Panc1 (cell line): ENCODE measurements at regions not wholly inside any gene's neighbourhood (a gene's known extent, or its start where the extent isn't known, plus 50 kb on each side); places are given as distances from the start of the nearest gene placed in this dataset.

ENCODE experiments used
- POLR2AphosphoS5 ChIP-seq: IDR thresholded peaks from 2 replicates; pipeline ENCODE4 v1.6.1; 2012; ENCODE audit warnings: mild to moderate bottlenecking, low read depth, low read length, moderate library complexity
- SIN3A ChIP-seq: IDR thresholded peaks from 2 replicates; pipeline ENCODE4 v1.6.1; 2012; ENCODE audit warnings: low read depth, mild to moderate bottlenecking, low read length, moderate library complexity, borderline replicate concordance; ENCODE audit not compliant: insufficient read depth
- TCF7L2 ChIP-seq: IDR thresholded peaks from 2 replicates; pipeline ENCODE4 v1.6.1; 2011; ENCODE audit warnings: mild to moderate bottlenecking, low read depth, low read length, inconsistent platforms
- TF ChIP-seq, protein P1 (sequence below): fragments of 450-650 bp; IDR thresholded peaks from 2 replicates; pipeline ENCODE4 v1.5.1; 2017; ENCODE audit warnings: mild to moderate bottlenecking
- TF ChIP-seq, protein P2 (sequence below), 2 experiments: IDR thresholded peaks; 2 replicates each; pipeline ENCODE4 v1.6.1; 2011 to 2012; ENCODE audit warnings: low read depth in 2 of 2, control low read depth in 1 of 2, low read length in 1 of 2, mild to moderate bottlenecking in 1 of 2, moderate library complexity in 1 of 2; ENCODE audit not compliant: insufficient read depth in 1 of 2

DNA sequence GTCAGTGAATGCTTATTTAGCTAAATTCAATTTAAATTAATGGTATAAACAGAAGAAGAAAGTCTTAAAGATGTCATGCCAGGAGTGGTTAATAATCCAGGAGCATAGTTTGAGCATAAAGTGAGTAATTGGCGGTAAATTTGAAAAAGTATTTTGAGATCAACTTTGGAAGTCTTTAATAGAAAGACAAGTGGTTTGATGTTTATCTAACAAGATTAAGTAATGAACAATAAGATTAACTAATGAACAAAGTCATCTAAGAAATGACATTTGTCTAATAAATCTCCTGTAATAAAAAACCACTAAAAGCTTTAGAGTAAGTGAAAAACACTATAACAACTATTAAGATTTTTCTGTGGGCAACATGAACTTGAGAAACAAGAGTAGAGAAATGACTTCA is 112.8 kb downstream of the CAPZA3 start:
- TF ChIP-seq, protein P1, sequence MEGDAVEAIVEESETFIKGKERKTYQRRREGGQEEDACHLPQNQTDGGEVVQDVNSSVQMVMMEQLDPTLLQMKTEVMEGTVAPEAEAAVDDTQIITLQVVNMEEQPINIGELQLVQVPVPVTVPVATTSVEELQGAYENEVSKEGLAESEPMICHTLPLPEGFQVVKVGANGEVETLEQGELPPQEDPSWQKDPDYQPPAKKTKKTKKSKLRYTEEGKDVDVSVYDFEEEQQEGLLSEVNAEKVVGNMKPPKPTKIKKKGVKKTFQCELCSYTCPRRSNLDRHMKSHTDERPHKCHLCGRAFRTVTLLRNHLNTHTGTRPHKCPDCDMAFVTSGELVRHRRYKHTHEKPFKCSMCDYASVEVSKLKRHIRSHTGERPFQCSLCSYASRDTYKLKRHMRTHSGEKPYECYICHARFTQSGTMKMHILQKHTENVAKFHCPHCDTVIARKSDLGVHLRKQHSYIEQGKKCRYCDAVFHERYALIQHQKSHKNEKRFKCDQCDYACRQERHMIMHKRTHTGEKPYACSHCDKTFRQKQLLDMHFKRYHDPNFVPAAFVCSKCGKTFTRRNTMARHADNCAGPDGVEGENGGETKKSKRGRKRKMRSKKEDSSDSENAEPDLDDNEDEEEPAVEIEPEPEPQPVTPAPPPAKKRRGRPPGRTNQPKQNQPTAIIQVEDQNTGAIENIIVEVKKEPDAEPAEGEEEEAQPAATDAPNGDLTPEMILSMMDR: no peak
- no peak for TF ChIP-seq POLR2AphosphoS5
- no peak for TF ChIP-seq TCF7L2
- TF ChIP-seq SIN3A: no peak
- TF ChIP-seq, protein P2, sequence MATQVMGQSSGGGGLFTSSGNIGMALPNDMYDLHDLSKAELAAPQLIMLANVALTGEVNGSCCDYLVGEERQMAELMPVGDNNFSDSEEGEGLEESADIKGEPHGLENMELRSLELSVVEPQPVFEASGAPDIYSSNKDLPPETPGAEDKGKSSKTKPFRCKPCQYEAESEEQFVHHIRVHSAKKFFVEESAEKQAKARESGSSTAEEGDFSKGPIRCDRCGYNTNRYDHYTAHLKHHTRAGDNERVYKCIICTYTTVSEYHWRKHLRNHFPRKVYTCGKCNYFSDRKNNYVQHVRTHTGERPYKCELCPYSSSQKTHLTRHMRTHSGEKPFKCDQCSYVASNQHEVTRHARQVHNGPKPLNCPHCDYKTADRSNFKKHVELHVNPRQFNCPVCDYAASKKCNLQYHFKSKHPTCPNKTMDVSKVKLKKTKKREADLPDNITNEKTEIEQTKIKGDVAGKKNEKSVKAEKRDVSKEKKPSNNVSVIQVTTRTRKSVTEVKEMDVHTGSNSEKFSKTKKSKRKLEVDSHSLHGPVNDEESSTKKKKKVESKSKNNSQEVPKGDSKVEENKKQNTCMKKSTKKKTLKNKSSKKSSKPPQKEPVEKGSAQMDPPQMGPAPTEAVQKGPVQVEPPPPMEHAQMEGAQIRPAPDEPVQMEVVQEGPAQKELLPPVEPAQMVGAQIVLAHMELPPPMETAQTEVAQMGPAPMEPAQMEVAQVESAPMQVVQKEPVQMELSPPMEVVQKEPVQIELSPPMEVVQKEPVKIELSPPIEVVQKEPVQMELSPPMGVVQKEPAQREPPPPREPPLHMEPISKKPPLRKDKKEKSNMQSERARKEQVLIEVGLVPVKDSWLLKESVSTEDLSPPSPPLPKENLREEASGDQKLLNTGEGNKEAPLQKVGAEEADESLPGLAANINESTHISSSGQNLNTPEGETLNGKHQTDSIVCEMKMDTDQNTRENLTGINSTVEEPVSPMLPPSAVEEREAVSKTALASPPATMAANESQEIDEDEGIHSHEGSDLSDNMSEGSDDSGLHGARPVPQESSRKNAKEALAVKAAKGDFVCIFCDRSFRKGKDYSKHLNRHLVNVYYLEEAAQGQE (IDR thresholded peaks at IDR 0.05; ENCODE audit: insufficient read depth in 1 of 2, low read depth in 2 of 2, low read length in 1 of 2): no peak
